Lung microvascular endothelial cell (primary cell): ENCODE measurements at regions not wholly inside any gene's neighbourhood (a gene's known extent, or its start where the extent isn't known, plus 50 kb on each side); places are given as distances from the start of the nearest gene placed in this dataset.
"Not testable (repeated sequence)": the region's sequence is repeated elsewhere in the genome, so short reads cannot be mapped to it uniquely, and the experiment has no call there.

ENCODE experiments used
- DNase-seq, 2 donors: peaks; one replicate each; pipeline versions ENCODE4 v3.0.0 to v3.0.0-alpha.2; 2010; ENCODE audit warnings: low read depth in 2 of 2

- no peak for DNase-seq
These were observed 349.0 kb upstream of the MTPN start for GRCh38 chr7:136326045-136326609.

GRCh38 chr7:136325578-136325977 is 348.4 kb upstream of the MTPN start:
- DNase-seq: no peak

- no peak for DNase-seq
These were observed 347.9 kb upstream of the MTPN start for GRCh38 chr7:136325027-136325426.

DNA sequence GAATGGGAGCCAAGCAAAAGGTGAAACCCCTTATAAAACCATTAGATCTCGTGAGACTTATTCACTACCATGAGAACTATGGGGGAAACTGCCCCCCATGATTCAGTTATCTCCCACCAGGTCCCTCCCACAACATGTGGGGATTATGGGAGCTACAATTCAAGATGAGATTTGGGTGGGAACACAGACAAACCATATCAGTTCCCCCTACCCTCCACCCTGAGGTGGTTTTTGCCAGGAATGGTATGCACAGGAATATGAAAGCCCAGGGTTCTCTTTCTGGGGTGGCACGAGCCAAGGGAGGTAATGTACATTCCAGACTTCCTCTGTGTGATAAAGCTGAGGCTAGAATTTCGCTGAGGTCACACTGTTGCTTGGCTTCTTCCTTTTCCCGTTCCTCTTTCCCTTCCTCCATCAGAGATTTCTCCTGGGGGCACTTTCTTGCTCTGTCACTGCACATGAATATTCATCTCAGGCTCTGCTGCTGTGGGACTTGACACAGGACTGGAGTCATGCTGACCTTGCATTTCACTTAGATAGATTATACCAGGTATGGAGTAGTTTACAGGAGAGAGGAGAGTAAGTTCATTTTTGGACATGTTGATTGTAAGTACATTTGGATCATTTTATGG is 347.0 kb upstream of the MTPN start:
- DNase-seq: no peak

DNA sequence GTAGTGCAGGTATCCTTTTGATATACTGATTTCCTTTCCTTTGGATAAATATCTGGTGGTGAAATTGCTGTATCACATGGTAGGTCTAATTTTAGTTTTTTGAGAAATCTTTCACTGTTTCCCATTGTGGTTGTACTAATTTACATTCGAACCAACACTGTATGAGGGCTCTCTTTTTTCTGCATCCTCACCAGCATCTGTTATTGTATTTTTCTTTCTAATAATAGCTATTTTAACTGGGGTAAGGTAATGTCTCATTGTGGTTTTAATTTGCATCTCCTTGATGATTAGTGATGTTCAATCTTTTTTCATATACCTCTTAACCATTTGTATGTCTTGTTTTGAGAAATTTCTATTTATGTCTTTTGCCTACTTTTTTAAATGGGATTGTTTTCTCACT is 335.4 kb upstream of the MTPN start:
- DNase-seq: no peak

DNA sequence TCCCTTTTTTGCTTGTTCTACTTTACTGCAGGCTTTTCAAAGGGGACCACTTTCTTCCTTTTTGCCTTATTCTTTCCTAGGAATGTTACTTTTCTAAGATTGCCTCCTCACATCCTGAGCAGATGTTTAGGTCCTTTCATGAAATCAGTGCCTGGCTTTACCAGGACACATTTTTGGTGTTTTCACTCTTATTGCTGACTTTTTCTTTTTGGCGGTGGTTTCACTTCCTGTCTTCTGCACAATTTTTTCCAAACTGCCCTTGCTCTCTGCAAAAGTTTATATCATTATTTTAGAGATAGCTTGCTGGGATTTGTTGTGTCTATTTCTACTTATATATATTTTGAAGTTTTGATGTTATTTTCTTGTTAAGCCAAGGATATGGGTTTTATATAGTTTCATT is 332.2 kb upstream of the MTPN start:
- DNase-seq: no peak

- no peak for DNase-seq
These were observed 331.1 kb upstream of the MTPN start for GRCh38 chr7:136308230-136308629.

- DNase-seq: no peak
These were observed 326.0 kb upstream of the MTPN start for GRCh38 chr7:136303162-136303561.

DNA sequence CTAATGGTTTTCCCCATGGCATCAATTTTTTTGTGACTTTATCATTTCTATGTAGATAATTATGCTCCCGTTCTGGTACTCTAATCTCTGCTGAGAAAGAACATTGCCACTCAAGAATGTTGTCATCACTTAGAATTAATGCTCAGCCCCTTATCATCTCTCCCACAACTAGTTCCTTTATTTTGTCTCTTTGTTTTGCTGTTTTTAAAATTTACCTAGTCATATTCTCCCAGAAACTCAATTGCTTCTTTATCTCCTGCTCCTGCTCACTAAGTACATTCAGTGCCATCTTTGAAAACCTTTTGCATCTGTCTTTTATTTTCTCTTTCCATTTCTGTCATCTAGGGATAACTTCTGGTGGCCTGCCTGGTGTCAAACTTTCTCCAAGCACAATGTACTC is 324.9 kb upstream of the MTPN start:
- DNase-seq: no peak

GRCh38 chr7:136294977-136295376 is 317.8 kb upstream of the MTPN start:
- no peak for DNase-seq

DNA sequence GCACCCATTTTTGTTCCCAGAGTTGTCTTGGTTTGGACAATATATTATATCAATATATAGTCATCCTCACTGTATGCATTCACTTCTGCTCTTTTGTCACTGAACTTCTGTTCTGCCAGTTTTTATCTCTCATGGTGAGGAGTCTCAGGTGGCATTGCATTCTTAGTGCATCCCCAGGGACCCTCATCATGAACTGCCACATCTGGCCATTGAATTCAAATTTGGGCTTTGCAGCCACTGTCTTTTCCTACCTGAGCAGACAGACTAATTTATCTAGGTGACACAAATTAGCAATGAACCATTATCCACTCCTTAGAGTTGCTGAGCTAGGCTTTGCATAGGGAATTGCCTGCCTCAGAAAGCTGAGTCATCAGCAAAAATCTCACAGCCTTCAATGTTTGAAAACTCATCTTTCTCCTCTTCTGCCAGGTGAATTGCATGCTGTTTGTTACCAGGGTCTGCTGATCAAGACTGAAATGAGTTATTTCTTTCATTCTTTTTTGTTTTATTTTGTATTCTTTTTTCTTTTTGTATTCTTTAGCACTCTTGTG is 316.8 kb upstream of the MTPN start:
- no peak for DNase-seq

DNA sequence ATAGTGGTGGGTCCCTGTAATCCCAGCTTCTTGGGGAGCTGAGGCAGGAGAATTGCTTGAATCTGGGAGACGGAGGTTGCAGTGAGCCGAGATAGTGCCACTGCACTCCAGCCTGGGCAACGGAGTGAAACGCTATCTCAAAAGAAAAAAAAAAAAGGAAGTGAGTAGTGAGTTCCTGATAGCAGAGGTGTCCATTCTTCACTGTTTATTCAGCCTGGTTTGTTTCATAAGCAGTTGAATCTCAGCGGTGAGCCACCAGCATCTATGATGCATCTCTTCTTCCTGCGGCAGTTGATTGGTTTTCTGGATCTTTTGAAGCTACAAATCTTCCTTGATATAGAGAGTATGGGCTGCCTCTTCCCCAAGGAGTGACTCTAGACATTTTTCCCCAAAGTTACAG is 316.1 kb upstream of the MTPN start:
- no peak for DNase-seq

DNA sequence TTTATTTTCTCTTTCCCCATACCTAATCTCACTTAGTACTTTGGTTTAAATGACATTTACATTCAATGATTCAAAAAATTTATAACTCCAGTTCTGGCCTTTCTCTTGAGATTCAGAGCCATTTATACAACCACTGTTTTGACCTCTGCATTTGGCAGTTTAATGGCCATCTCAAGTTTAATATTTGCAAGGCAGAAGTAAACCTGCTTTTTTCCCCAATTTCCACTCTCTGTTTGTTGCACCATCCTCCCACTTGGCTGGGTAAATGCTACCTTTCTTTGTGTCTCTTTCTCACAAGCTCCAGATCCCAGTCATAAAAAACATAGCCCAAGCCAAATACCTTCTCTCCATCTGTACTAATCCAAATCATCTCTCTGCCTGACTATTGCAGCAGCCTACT is 315.2 kb upstream of the MTPN start:
- DNase-seq: no peak

- DNase-seq: no peak
These were observed 313.2 kb upstream of the MTPN start for GRCh38 chr7:136290351-136290750.

GRCh38 chr7:136278057-136278456 is 300.9 kb upstream of the MTPN start:
- DNase-seq: no peak

- DNase-seq: no peak
These were observed 298.6 kb upstream of the MTPN start for GRCh38 chr7:136275794-136276193.

GRCh38 chr7:136274636-136275345 is 297.6 kb upstream of the MTPN start:
- DNase-seq: no peak

GRCh38 chr7:136272934-136273333 is 295.8 kb upstream of the MTPN start:
- no peak for DNase-seq

DNA sequence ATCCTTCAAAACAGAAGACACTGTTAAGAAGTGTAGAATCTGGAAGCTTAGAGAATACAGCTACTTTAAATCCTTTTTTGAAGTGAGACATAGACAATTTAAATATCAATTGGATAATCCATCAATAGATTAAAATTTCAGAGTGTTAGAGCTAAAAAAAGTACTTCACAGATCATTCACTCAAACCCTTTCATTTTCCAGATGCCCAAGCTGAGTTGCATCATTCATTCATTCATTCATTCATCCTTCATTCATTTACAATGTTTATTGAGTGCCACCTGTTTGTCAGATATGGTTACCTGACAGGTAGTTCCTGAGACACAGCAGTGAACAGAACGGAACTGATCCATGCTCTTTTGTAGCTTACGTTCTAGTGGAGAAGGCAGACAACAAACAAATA is 290.7 kb upstream of the MTPN start:
- DNase-seq: no peak

DNA sequence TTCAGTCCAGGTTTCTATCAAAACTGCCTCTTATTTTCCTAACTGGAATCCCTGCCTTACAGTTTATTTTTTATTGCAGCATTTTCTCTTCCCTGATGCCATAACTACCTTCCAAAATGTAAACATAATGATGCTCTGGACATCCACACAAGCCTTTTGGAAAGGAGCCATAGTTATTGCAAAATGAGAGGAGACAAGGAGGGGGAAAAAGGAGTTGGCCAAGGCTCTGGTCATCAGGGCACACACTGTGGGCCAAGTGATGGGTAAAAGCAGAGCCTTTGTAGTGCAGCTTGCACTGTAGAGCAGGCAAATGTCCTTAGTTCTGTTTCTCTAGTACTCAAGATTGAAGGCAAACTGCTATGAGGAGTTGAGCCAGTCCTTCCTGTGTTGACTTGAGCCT is 289.3 kb upstream of the MTPN start:
- no peak for DNase-seq

GRCh38 chr7:136264304-136264703 is 287.1 kb upstream of the MTPN start:
- not testable (repeated sequence) for DNase-seq

GRCh38 chr7:136263112-136263860 is 286.1 kb upstream of the MTPN start:
- DNase-seq: not testable (repeated sequence)
